SU-DHL-6 (cell line): ENCODE measurements at regions not wholly inside any gene's neighbourhood (a gene's known extent, or its start where the extent isn't known, plus 50 kb on each side); places are given as distances from the start of the nearest gene placed in this dataset.

Experiments used
- EZH2phosphoT487 ChIP-seq: fragments of 200-600 bp; sonication (generic), shearing (Covaris generic); conservative IDR thresholded peaks from 2 replicates; pipeline ENCODE4 v1.6.1; 2018; ENCODE audit warnings: mild to moderate bottlenecking, antibody characterized with exemption, low read length, moderate library complexity, mixed read lengths
- TF ChIP-seq, protein P1 (sequence below): fragments of 200-600 bp; sonication (generic); IDR thresholded peaks from one replicate; pipeline ENCODE4 v1.5.1; 2017; ENCODE audit warnings: antibody characterized with exemption, mild to moderate bottlenecking, low read length, moderate library complexity; ENCODE audit not compliant: insufficient read depth, poor library complexity, severe bottlenecking

DNA sequence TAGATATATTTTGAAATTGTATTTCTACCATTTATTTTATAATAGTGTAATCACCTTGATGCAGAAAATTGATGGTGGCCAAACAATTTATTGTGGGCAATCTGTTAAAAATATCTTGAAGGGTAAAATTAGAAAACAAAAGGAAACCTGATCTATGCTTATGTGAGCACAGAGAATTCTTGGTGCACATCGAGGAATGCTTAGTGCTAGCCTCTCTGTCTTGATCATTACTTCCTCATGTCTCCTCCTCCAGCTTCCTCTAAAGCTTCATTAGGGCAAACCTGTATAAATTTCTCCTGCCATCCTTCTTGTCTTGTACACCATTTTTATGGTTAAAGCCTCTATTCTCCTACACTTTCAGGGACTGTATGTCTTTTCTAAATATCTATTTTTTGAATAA lies 725.8 kb downstream of the RAPGEF2 start:
- TF ChIP-seq, protein P1, sequence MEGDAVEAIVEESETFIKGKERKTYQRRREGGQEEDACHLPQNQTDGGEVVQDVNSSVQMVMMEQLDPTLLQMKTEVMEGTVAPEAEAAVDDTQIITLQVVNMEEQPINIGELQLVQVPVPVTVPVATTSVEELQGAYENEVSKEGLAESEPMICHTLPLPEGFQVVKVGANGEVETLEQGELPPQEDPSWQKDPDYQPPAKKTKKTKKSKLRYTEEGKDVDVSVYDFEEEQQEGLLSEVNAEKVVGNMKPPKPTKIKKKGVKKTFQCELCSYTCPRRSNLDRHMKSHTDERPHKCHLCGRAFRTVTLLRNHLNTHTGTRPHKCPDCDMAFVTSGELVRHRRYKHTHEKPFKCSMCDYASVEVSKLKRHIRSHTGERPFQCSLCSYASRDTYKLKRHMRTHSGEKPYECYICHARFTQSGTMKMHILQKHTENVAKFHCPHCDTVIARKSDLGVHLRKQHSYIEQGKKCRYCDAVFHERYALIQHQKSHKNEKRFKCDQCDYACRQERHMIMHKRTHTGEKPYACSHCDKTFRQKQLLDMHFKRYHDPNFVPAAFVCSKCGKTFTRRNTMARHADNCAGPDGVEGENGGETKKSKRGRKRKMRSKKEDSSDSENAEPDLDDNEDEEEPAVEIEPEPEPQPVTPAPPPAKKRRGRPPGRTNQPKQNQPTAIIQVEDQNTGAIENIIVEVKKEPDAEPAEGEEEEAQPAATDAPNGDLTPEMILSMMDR: no peak
- TF ChIP-seq EZH2phosphoT487: no peak
